ENCODE measurements at regions not wholly inside any gene's neighbourhood (a gene's known extent, or its start where the extent isn't known, plus 50 kb on each side); places are given as distances from the start of the nearest gene placed in this dataset.
"Not testable (repeated sequence)": the region's sequence is repeated elsewhere in the genome, so short reads cannot be mapped to it uniquely, and the experiment has no call there.

DNA sequence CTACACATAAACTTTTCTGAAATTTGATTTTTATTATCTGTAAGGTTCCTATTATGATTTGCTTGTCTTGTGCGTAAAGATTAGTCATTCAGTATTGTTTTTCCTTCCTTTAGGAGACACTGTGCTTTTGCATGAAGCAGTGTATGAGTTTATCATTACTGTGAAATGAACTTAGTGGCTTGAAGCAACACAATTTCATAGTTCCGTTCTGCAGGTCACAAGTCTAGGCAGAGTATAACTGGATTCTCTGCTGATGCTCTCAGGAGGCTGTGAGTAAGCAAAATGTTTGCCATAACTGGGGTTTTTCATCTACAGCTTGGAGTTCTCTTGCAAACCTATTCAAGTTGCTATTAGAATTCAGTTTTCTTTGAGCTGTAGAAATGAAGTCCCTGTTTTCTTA, 1136.1 kb downstream of the OTOL1 start:
- Histone ChIP-seq H3K9me3 (ENCODE audit: control insufficient read depth, insufficient read depth, low read depth, low read length) (no peaks in the 10 kb centered on the region), H3K36me3 (ENCODE audit: control insufficient read depth in 2 of 2, insufficient read depth in 1 of 2, low read length in 2 of 2) (no peaks in the 10 kb centered on the region), H3K4me3 (ENCODE audit: low read depth, low read length) (no peak overlapping the region), H3K4me1 (ENCODE audit: control insufficient read depth, insufficient read depth, low read length) (no peaks in the 10 kb centered on the region), H3K27ac (ENCODE audit: extremely low read depth, low read depth, low read length) (no peak overlapping the region)
- CTCF ChIA-PET, result no interaction called here
- POLR2A ChIA-PET, result no interaction called here
- TF ChIP-seq YY1 (tag by site-specific recombination; IDR thresholded peaks at IDR 0.05) (no peak), EGR2 (tag by site-specific recombination; IDR thresholded peaks at IDR 0.05; ENCODE audit: low read depth) (no peak), WT1 (tag by site-specific recombination; IDR thresholded peaks at IDR 0.05) (no peak), RBAK (tag by site-specific recombination; IDR thresholded peaks at IDR 0.05) (no peak), ZBTB17 (tag by site-specific recombination; IDR thresholded peaks at IDR 0.05) (no peak), ZNF302 (tag by site-specific recombination; IDR thresholded peaks at IDR 0.05; ENCODE audit: low read depth) (no peak), TSHZ1 (tag by site-specific recombination; IDR thresholded peaks at IDR 0.05; ENCODE audit: borderline replicate concordance) (no peak), HOXC10 (CRISPR knock-in tag; IDR thresholded peaks at IDR 0.05) (no peak)
- TF ChIP-seq, protein P1, sequence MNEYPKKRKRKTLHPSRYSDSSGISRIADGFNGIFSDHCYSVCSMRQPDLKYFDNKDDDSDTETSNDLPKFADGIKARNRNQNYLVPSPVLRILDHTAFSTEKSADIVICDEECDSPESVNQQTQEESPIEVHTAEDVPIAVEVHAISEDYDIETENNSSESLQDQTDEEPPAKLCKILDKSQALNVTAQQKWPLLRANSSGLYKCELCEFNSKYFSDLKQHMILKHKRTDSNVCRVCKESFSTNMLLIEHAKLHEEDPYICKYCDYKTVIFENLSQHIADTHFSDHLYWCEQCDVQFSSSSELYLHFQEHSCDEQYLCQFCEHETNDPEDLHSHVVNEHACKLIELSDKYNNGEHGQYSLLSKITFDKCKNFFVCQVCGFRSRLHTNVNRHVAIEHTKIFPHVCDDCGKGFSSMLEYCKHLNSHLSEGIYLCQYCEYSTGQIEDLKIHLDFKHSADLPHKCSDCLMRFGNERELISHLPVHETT (tag by site-specific recombination; IDR thresholded peaks at IDR 0.05), result no peak
- TF ChIP-seq, protein P2, sequence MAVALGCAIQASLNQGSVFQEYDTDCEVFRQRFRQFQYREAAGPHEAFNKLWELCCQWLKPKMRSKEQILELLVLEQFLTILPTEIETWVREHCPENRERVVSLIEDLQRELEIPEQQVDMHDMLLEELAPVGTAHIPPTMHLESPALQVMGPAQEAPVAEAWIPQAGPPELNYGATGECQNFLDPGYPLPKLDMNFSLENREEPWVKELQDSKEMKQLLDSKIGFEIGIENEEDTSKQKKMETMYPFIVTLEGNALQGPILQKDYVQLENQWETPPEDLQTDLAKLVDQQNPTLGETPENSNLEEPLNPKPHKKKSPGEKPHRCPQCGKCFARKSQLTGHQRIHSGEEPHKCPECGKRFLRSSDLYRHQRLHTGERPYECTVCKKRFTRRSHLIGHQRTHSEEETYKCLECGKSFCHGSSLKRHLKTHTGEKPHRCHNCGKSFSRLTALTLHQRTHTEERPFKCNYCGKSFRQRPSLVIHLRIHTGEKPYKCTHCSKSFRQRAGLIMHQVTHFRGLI (tag by site-specific recombination; IDR thresholded peaks at IDR 0.05), result no peak

DNA sequence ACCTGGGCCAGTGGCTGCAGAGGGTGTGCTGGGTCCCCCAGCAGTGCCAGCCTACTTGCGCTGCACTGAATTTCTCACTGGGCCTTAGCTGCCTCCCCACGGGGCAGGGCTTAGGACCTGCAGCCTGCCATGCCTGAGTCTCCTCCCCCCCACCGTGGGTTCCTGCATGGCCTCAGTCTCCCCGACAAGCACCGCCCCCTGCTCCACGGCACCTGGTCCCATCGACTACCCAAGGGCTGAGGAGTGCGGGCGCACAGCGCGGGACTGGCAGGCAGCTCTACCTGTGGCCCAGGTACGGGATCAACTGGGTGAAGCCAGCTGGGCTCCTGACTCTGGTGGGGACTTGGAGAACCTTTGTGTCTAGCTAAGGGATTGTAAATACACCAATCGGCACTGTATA, 1143.6 kb downstream of the OTOL1 start:
- H3K4me1 ChIP-seq (ENCODE audit: control insufficient read depth, insufficient read depth, low read length); H3K36me3 ChIP-seq (ENCODE audit: control insufficient read depth in 2 of 2, insufficient read depth in 1 of 2, low read length in 2 of 2); CTCF ChIA-PET; H3K27ac ChIP-seq (ENCODE audit: extremely low read depth, low read depth, low read length); H3K9me3 ChIP-seq (ENCODE audit: control insufficient read depth, insufficient read depth, low read depth, low read length); H3K4me3 ChIP-seq (ENCODE audit: low read depth, low read length); POLR2A ChIA-PET: not testable (repeated sequence)

DNA sequence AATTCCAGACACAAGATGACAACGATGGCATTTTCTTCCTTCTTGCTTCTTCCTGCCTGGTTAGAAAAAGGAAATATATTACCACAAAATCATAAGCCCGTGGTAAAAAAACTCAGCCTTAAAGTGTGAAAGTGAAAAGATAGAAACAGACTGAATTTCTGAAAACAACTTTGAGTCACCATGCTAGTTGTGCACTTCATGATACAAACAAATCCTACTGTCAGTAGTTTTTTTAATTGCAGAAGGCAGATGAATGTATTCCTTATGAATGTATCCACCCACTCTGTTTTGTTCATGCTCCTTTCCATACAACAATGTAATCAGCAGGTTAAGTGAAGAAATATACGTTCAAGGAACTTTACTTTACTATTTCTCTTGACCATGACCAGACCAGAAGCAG, 1144.7 kb downstream of the OTOL1 start:
- no peak overlapping the region for H3K27ac ChIP-seq (ENCODE audit: extremely low read depth, low read depth, low read length)
- TF ChIP-seq ZBTB26 (tag by site-specific recombination; optimal IDR thresholded peaks at IDR 0.05) (no peak), ZNF658 (tag by site-specific recombination; IDR thresholded peaks at IDR 0.05) (no peak), ZEB2 (tag by site-specific recombination; IDR thresholded peaks at IDR 0.05) (no peak), PRDM1 (tag by site-specific recombination; IDR thresholded peaks at IDR 0.05) (no peak), ZNF530 (tag by site-specific recombination; IDR thresholded peaks at IDR 0.05; ENCODE audit: low read depth) (no peak), ZNF600 (tag by site-specific recombination; IDR thresholded peaks at IDR 0.05) (no peak), KLF7 (tag by site-specific recombination; IDR thresholded peaks at IDR 0.05; ENCODE audit: borderline replicate concordance) (no peak), REPIN1 (tag by site-specific recombination; IDR thresholded peaks at IDR 0.05; ENCODE audit: low read depth) (no peak)
- TF ChIP-seq, protein P3, sequence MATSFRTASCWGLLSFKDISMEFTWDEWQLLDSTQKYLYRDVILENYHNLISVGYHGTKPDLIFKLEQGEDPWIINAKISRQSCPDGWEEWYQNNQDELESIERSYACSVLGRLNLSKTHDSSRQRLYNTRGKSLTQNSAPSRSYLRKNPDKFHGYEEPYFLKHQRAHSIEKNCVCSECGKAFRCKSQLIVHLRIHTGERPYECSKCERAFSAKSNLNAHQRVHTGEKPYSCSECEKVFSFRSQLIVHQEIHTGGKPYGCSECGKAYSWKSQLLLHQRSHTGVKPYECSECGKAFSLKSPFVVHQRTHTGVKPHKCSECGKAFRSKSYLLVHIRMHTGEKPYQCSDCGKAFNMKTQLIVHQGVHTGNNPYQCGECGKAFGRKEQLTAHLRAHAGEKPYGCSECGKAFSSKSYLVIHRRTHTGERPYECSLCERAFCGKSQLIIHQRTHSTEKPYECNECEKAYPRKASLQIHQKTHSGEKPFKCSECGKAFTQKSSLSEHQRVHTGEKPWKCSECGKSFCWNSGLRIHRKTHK (tag by site-specific recombination; IDR thresholded peaks at IDR 0.05), result no peak
- TF ChIP-seq, protein P4, sequence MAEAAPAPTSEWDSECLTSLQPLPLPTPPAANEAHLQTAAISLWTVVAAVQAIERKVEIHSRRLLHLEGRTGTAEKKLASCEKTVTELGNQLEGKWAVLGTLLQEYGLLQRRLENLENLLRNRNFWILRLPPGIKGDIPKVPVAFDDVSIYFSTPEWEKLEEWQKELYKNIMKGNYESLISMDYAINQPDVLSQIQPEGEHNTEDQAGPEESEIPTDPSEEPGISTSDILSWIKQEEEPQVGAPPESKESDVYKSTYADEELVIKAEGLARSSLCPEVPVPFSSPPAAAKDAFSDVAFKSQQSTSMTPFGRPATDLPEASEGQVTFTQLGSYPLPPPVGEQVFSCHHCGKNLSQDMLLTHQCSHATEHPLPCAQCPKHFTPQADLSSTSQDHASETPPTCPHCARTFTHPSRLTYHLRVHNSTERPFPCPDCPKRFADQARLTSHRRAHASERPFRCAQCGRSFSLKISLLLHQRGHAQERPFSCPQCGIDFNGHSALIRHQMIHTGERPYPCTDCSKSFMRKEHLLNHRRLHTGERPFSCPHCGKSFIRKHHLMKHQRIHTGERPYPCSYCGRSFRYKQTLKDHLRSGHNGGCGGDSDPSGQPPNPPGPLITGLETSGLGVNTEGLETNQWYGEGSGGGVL (tag by site-specific recombination; IDR thresholded peaks at IDR 0.05), result no peak
- no peaks in the 10 kb centered on the region for H3K36me3 ChIP-seq (ENCODE audit: control insufficient read depth in 2 of 2, insufficient read depth in 1 of 2, low read length in 2 of 2)
- no peaks in the 10 kb centered on the region for H3K4me1 ChIP-seq (ENCODE audit: control insufficient read depth, insufficient read depth, low read length)
- no peak overlapping the region for H3K4me3 ChIP-seq (ENCODE audit: low read depth, low read length)
- H3K9me3 ChIP-seq (ENCODE audit: control insufficient read depth, insufficient read depth, low read depth, low read length), result no peaks in the 10 kb centered on the region
- ChIA-PET CTCF (no interaction called here), POLR2A (no interaction called here)
